B cell (primary cell): ENCODE measurements at regions not wholly inside any gene's neighbourhood (a gene's known extent, or its start where the extent isn't known, plus 50 kb on each side); places are given as distances from the start of the nearest gene placed in this dataset.

Source experiments
- ATAC-seq: fragments of 200-7000 bp; cut with Tn5 transposase; one replicate; pipeline ENCODE4 v1.10.0; 2021; ENCODE audit warnings: low read depth, mild to moderate bottlenecking, moderate number of reproducible peaks, moderate library complexity
- CTCF ChIA-PET: fragments of 350-600 bp; sonication (Branson Sonifier 250); formaldehyde crosslinking; loops from one replicate; lab custom pipeline; 2021; ENCODE audit warnings: antibody characterized with exemption, inconsistent platforms; lab: Charles Lee
- POLR2A ChIA-PET: fragments of 350-600 bp; sonication (Branson Sonifier 250); formaldehyde crosslinking; loops from one replicate; lab custom pipeline; 2021; ENCODE audit warnings: antibody characterized with exemption; lab: Charles Lee
- DNase-seq: peaks from one replicate; pipeline ENCODE4 v3.0.0; 2013
- H2AFZ ChIP-seq: 2 replicates; pipeline ENCODE4 v1.6.1; 2012; ENCODE audit warnings: mild to moderate bottlenecking, low read depth, low read length; ENCODE audit not compliant: insufficient read depth, poor library complexity, severe bottlenecking
- H3K27ac ChIP-seq, 2 donors: 1 replicate in 1 of 2; 2 replicates in 1 of 2; pipeline ENCODE4 v1.5.1; 2012 to 2013; ENCODE audit warnings: low read length in 2 of 2, mild to moderate bottlenecking in 2 of 2, moderate library complexity in 1 of 2
- H3K27me3 ChIP-seq, 4 experiments: fragments of 200-600 bp in 1 of 4; sonication (generic) in 1 of 4; replicated peaks in 1 of 4; 1 replicate in 2 of 4; 2 replicates in 2 of 4; pipeline versions ENCODE4 v1.6.1 to v1.7.0; 2013 to 2016; ENCODE audit warnings: low read length in 3 of 4, mild to moderate bottlenecking in 2 of 4, mixed read lengths in 1 of 4, moderate library complexity in 1 of 4; ENCODE audit not compliant: insufficient read depth in 4 of 4, control insufficient read depth in 3 of 4; ENCODE audit errors: control extremely low read depth in 1 of 4
- H3K36me3 ChIP-seq, 2 experiments: replicated peaks in 1 of 2; 1 replicate in 1 of 2; 2 replicates in 1 of 2; pipeline versions ENCODE4 v1.6.1 to v1.7.1; 2013; ENCODE audit warnings: low read length in 1 of 2; ENCODE audit not compliant: insufficient read depth in 2 of 2, control insufficient read depth in 1 of 2; ENCODE audit errors: control extremely low read depth in 1 of 2, extremely low read depth in 1 of 2
- H3K4me1 ChIP-seq, 2 donors: fragments of 200-600 bp in 1 of 2; sonication (generic) in 1 of 2; 1 replicate in 1 of 2; 2 replicates in 1 of 2; pipeline versions ENCODE4 v1.5.1 to v1.6.1; 2013 to 2017; ENCODE audit warnings: low read length in 2 of 2; ENCODE audit not compliant: control insufficient read depth in 2 of 2, insufficient read depth in 2 of 2
- H3K4me2 ChIP-seq: replicated peaks from 2 replicates; pipeline ENCODE3; 2012; ENCODE audit warnings: mild to moderate bottlenecking, low read depth, low read length; ENCODE audit not compliant: poor library complexity, severe bottlenecking
- H3K4me3 ChIP-seq, 5 experiments: fragments of 200-600 bp in 1 of 5; sonication (generic) in 1 of 5; 1 replicate in 3 of 5; 2 replicates in 2 of 5; pipeline versions ENCODE4 v1.5.1 to v1.7.0; 2011 to 2016; ENCODE audit warnings: low read length in 4 of 5, mild to moderate bottlenecking in 4 of 5, low read depth in 2 of 5, control low read depth in 1 of 5, moderate library complexity in 1 of 5; ENCODE audit not compliant: insufficient read depth in 1 of 5; ENCODE audit errors: control extremely low read depth in 1 of 5, extremely low read depth in 1 of 5
- H3K79me2 ChIP-seq: fragments of 200-600 bp; sonication (generic); one replicate; pipeline ENCODE4 v1.6.0; 2016; ENCODE audit warnings: low read length; ENCODE audit not compliant: control insufficient read depth, insufficient read depth
- H3K9ac ChIP-seq: fragments of 200-600 bp; sonication (generic); 2 replicates; pipeline ENCODE4 v1.6.1; 2017; ENCODE audit warnings: mild to moderate bottlenecking, low read length, moderate library complexity
- H3K9me3 ChIP-seq, 3 donors: one replicate each; pipeline versions ENCODE4 v1.6.1 to v1.7.1; 2013; ENCODE audit warnings: low read length in 2 of 3; ENCODE audit not compliant: control insufficient read depth in 2 of 3, insufficient read depth in 1 of 3; ENCODE audit errors: control extremely low read depth in 1 of 3
- H4K20me1 ChIP-seq: 2 replicates; pipeline ENCODE4 v1.6.0; 2012; ENCODE audit warnings: mild to moderate bottlenecking, low read length; ENCODE audit not compliant: insufficient read depth, control insufficient read depth, poor library complexity, severe bottlenecking
- H3K27ac Mint-ChIP-seq: one replicate; pipeline ENCODE4 v1.8.0; 2021; ENCODE audit warnings: mixed read lengths
- H3K27me3 Mint-ChIP-seq: one replicate; pipeline ENCODE4 v1.8.0; 2021; ENCODE audit warnings: mixed read lengths
- H3K4me1 Mint-ChIP-seq: one replicate; pipeline ENCODE4 v1.8.0; 2021; ENCODE audit warnings: mixed read lengths
- H3K4me3 Mint-ChIP-seq: one replicate; pipeline ENCODE4 v1.8.0; 2021; ENCODE audit warnings: mixed read lengths
- H3K9me3 Mint-ChIP-seq: one replicate; pipeline ENCODE4 v1.8.0; 2022; ENCODE audit warnings: mixed read lengths; ENCODE audit not compliant: insufficient read depth
- EZH2 ChIP-seq: IDR thresholded peaks from 2 replicates; pipeline ENCODE4 v1.6.1; 2012; ENCODE audit warnings: borderline replicate concordance, low read depth, mild to moderate bottlenecking, moderate library complexity, low read length; ENCODE audit not compliant: insufficient read depth, poor library complexity, severe bottlenecking
- WGBS: methylation state at CpG from one replicate; pipeline ENCODE4 v1.1.5; 2013; ENCODE audit warnings: missing lambda C conversion rate; ENCODE audit not compliant: insufficient coverage; 5-methylcytosine and 5-hydroxymethylcytosine counted together
- intact Hi-C: fragments of 100-400 bp; cut with micrococcal nuclease; formaldehyde crosslinking; loops from one replicate; pipeline ENCODE4 v1.10.0; 2022
- TF ChIP-seq, protein P1 (sequence below): fragments of 200-600 bp; IDR thresholded peaks from one replicate; pipeline ENCODE4 v1.8.0; 2022; ENCODE audit warnings: antibody characterized with exemption, mild to moderate bottlenecking

DNA sequence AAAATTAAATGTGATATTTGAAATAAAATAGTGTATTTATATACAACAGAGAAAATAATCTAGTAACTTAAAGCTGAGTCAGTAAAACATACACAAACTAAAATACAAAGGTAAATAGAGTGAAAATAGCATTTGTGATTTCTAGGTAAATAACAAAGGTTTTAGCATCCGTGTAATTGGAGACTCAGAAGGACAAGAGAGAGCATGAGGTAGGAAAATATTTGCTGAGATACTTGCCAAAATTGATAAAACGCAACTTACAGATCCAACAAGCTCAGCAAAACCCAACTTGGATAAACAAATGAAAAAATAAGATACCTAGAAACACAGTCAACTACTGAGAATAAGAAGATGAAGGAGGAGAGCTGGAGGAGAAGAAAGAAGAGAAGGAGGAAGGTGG, 634.7 kb upstream of the CCDC179 start:
- CTCF ChIA-PET, result no interaction called here
- H3K27ac ChIP-seq, result no peak overlapping the region
- WGBS, result no CpG with 5 or more reads among the region's 2 CpGs

DNA sequence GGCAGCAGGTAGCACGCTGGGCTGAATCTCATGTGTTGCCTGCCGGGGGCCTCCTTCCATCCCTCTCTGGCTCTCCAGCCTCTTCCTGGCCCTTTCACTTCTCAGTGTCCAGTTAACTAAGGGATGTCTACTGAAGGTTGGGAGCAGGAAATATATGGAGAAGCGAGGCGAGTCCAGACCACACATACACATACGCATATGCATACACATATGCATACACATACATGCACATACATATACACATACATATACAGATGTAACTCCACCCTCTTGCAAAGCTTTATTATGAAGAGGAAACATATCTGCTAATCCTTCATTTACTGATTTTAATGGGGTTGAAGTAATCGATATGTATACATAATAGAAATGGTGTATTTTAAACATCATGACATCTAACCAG, 636.1 kb upstream of the CCDC179 start:
- no peaks in the 10 kb centered on the region for H3K27me3 Mint-ChIP-seq
- no peaks in the 10 kb centered on the region for H3K4me1 Mint-ChIP-seq
- H3K9me3 Mint-ChIP-seq, result peaks cover 3% of the 10 kb centered on the region
- H3K4me1 ChIP-seq, result no peaks in the 10 kb centered on the region
- no peaks in the 10 kb centered on the region for H3K79me2 ChIP-seq
- no peaks in the 10 kb centered on the region for H3K27me3 ChIP-seq
- H3K27ac Mint-ChIP-seq, result no peak overlapping the region
- no peaks in the 10 kb centered on the region for H3K36me3 ChIP-seq
- no peak overlapping the region for H3K27ac ChIP-seq
- no peak overlapping the region for H3K4me2 ChIP-seq
- intact Hi-C loops, result no loop called here
- H3K4me3 ChIP-seq, result no peak overlapping the region
- 100% methylated on average over 2 of the region's 6 CpGs for WGBS
- no peaks in the 10 kb centered on the region for H3K9me3 ChIP-seq
- H3K4me3 Mint-ChIP-seq, result no peak overlapping the region
- no peak overlapping the region for H3K9ac ChIP-seq
- TF ChIP-seq EZH2, result no peak
- TF ChIP-seq, protein P1, sequence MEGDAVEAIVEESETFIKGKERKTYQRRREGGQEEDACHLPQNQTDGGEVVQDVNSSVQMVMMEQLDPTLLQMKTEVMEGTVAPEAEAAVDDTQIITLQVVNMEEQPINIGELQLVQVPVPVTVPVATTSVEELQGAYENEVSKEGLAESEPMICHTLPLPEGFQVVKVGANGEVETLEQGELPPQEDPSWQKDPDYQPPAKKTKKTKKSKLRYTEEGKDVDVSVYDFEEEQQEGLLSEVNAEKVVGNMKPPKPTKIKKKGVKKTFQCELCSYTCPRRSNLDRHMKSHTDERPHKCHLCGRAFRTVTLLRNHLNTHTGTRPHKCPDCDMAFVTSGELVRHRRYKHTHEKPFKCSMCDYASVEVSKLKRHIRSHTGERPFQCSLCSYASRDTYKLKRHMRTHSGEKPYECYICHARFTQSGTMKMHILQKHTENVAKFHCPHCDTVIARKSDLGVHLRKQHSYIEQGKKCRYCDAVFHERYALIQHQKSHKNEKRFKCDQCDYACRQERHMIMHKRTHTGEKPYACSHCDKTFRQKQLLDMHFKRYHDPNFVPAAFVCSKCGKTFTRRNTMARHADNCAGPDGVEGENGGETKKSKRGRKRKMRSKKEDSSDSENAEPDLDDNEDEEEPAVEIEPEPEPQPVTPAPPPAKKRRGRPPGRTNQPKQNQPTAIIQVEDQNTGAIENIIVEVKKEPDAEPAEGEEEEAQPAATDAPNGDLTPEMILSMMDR, result no peak
- CTCF ChIA-PET, result no interaction called here
- no peak overlapping the region for H2AFZ ChIP-seq
- POLR2A ChIA-PET, result no interaction called here
- ATAC-seq (no peak), DNase-seq (no peak)
- H4K20me1 ChIP-seq, result no peaks in the 10 kb centered on the region

More for the DNA sequence above, 634.7 kb upstream of the CCDC179 start:
- Histone ChIP-seq H4K20me1 (no peaks in the 10 kb centered on the region), H3K4me1 (no peaks in the 10 kb centered on the region), H3K4me3 (no peak overlapping the region), H2AFZ (no peak overlapping the region), H3K9ac (no peak overlapping the region), H3K9me3 (no peaks in the 10 kb centered on the region), H3K79me2 (no peaks in the 10 kb centered on the region), H3K27me3 (no peaks in the 10 kb centered on the region), H3K36me3 (no peaks in the 10 kb centered on the region), H3K4me2 (no peak overlapping the region)
- intact Hi-C loops, result no loop called here
- Mint-ChIP-seq H3K4me1 (no peaks in the 10 kb centered on the region), H3K4me3 (no peak overlapping the region), H3K9me3 (peaks cover 3% of the 10 kb centered on the region), H3K27me3 (no peaks in the 10 kb centered on the region), H3K27ac (no peak overlapping the region)
- POLR2A ChIA-PET, result no interaction called here
- no peak for DNase-seq
- TF ChIP-seq, protein P1, result no peak
- TF ChIP-seq EZH2, result no peak
- ATAC-seq, result no peak
